KMS-11 (cell line): ENCODE measurements at regions not wholly inside any gene's neighbourhood (a gene's known extent, or its start where the extent isn't known, plus 50 kb on each side); places are given as distances from the start of the nearest gene placed in this dataset.

Source experiments
- H2AFZ ChIP-seq: fragments of 200-600 bp; sonication (generic); 2 replicates; pipeline ENCODE4 v1.6.1; 2016; ENCODE audit warnings: antibody characterized with exemption, mixed run types, low read depth
- H3K27ac ChIP-seq: fragments of 200-600 bp; sonication (generic); 2 replicates; pipeline ENCODE4 v1.6.1; 2016; ENCODE audit warnings: mild to moderate bottlenecking, mixed run types
- H3K27me3 ChIP-seq: fragments of 200-600 bp; sonication (generic); 2 replicates; pipeline ENCODE4 v1.6.1; 2017; ENCODE audit warnings: mild to moderate bottlenecking, low read depth, mixed run types, moderate library complexity; ENCODE audit not compliant: insufficient read depth
- H3K36me3 ChIP-seq: fragments of 200-600 bp; sonication (generic); 2 replicates; pipeline ENCODE4 v1.6.1; 2017; ENCODE audit warnings: mild to moderate bottlenecking, mixed run types; ENCODE audit not compliant: insufficient read depth
- H3K4me1 ChIP-seq: fragments of 200-600 bp; sonication (generic); 2 replicates; pipeline ENCODE4 v1.6.1; 2016; ENCODE audit warnings: mild to moderate bottlenecking, low read depth, mixed run types; ENCODE audit not compliant: poor library complexity, severe bottlenecking
- H3K4me2 ChIP-seq: fragments of 200-600 bp; sonication (generic); 2 replicates; pipeline ENCODE4 v1.7.0; 2016; ENCODE audit warnings: mild to moderate bottlenecking, mixed run types
- H3K4me3 ChIP-seq: fragments of 200-600 bp; sonication (generic); IDR thresholded peaks from 2 replicates; pipeline ENCODE4 v1.6.1; 2017; ENCODE audit warnings: low read depth, low read length, mixed read lengths; ENCODE audit not compliant: insufficient read depth
- H3K79me2 ChIP-seq: fragments of 200-600 bp; sonication (generic); 2 replicates; pipeline ENCODE4 v1.6.1; 2016; ENCODE audit warnings: low read depth, mixed run types; ENCODE audit not compliant: insufficient read depth
- H3K9ac ChIP-seq: fragments of 200-600 bp; sonication (generic); 2 replicates; pipeline ENCODE4 v1.6.1; 2016; ENCODE audit warnings: mild to moderate bottlenecking, mixed run types
- H4K20me1 ChIP-seq: fragments of 200-600 bp; sonication (generic); 2 replicates; pipeline ENCODE4 v1.6.1; 2016; ENCODE audit warnings: mild to moderate bottlenecking, mixed run types; ENCODE audit not compliant: insufficient read depth
- CTCF ChIP-seq: fragments of 200-600 bp; sonication (generic); conservative IDR thresholded peaks from 2 replicates; pipeline ENCODE4 v1.6.1; 2017; ENCODE audit warnings: low read depth, mild to moderate bottlenecking, antibody characterized with exemption, low read length, moderate library complexity, mixed read lengths

- no peaks in the 10 kb centered on the region; the same call in 1 of the 2 replicates for H4K20me1 ChIP-seq
- H3K36me3 ChIP-seq = no peaks in the 10 kb centered on the region
- TF ChIP-seq CTCF = no peak
- H3K9ac ChIP-seq = no peak overlapping the region
- no peak overlapping the region for H3K4me3 ChIP-seq
- H3K4me2 ChIP-seq = no peak overlapping the region
- H3K27me3 ChIP-seq = no peaks in the 10 kb centered on the region
- peaks cover 5% of the 10 kb centered on the region for H3K4me1 ChIP-seq
- no peak overlapping the region for H3K27ac ChIP-seq
- no peak overlapping the region for H2AFZ ChIP-seq
- H3K79me2 ChIP-seq = no peaks in the 10 kb centered on the region
Measured at GRCh38 chr12:67080637-67081036, 188.5 kb upstream of the CAND1 start.

- Histone ChIP-seq H3K27me3 (no peaks in the 10 kb centered on the region), H3K79me2 (no peaks in the 10 kb centered on the region), H3K4me2 (no peak overlapping the region), H3K27ac (no peak overlapping the region), H3K4me3 (no peak overlapping the region), H3K9ac (no peak overlapping the region), H3K36me3 (no peaks in the 10 kb centered on the region), H3K4me1 (peaks cover 5% of the 10 kb centered on the region), H4K20me1 (no peaks in the 10 kb centered on the region; the same call in 1 of the 2 replicates), H2AFZ (no peak overlapping the region)
- no peak for TF ChIP-seq CTCF
Measured at GRCh38 chr12:67082221-67082620, 186.9 kb upstream of the CAND1 start.

GRCh38 chr12:67085699-67086098 is 183.5 kb upstream of the CAND1 start:
- TF ChIP-seq CTCF = no peak
- no peak overlapping the region for H3K27ac ChIP-seq
- no peak overlapping the region for H3K4me2 ChIP-seq
- H3K79me2 ChIP-seq = no peaks in the 10 kb centered on the region
- H3K4me1 ChIP-seq = no peaks in the 10 kb centered on the region
- no peak overlapping the region for H2AFZ ChIP-seq
- no peaks in the 10 kb centered on the region for H3K36me3 ChIP-seq
- H3K4me3 ChIP-seq = no peak overlapping the region
- no peak overlapping the region for H3K9ac ChIP-seq
- no peaks in the 10 kb centered on the region for H4K20me1 ChIP-seq
- H3K27me3 ChIP-seq = no peaks in the 10 kb centered on the region

- Histone ChIP-seq H3K79me2 (no peaks in the 10 kb centered on the region), H3K27me3 (no peaks in the 10 kb centered on the region), H3K4me3 (no peak overlapping the region), H3K27ac (no peak overlapping the region), H3K4me1 (no peaks in the 10 kb centered on the region), H3K9ac (no peak overlapping the region), H4K20me1 (no peaks in the 10 kb centered on the region), H3K4me2 (no peak overlapping the region), H2AFZ (no peak overlapping the region), H3K36me3 (no peaks in the 10 kb centered on the region)
- no peak for TF ChIP-seq CTCF
Measured at GRCh38 chr12:67086116-67086515, 183.0 kb upstream of the CAND1 start.
